BE2C (cell line): ENCODE measurements at regions not wholly inside any gene's neighbourhood (a gene's known extent, or its start where the extent isn't known, plus 50 kb on each side); places are given as distances from the start of the nearest gene placed in this dataset.

Experiments
- DNase-seq: peaks from one replicate; pipeline ENCODE4 v3.0.0-alpha.2; 2020
- H3K27me3 ChIP-seq: fragments of 250-450 bp; sonication (Bioruptor Pico); 2 replicates; pipeline ENCODE4 v1.5.1; 2020; ENCODE audit warnings: mild to moderate bottlenecking
- H3K36me3 ChIP-seq: fragments of 250-450 bp; sonication (Bioruptor Pico); 2 replicates; pipeline ENCODE4 v1.5.1; 2020; ENCODE audit warnings: mild to moderate bottlenecking
- H3K4me1 ChIP-seq: fragments of 250-450 bp; sonication (Bioruptor Pico); 2 replicates; pipeline ENCODE4 v1.5.1; 2020
- H3K4me3 ChIP-seq: 2 replicates; pipeline ENCODE4 v1.5.1; 2011; ENCODE audit warnings: low read depth, low read length
- H3K9me3 ChIP-seq: fragments of 250-450 bp; sonication (Bioruptor Pico); 2 replicates; pipeline ENCODE4 v1.5.1; 2020
- TF ChIP-seq, protein P1 (sequence below): IDR thresholded peaks from 2 replicates; pipeline ENCODE4 v1.5.1; 2012; ENCODE audit warnings: mild to moderate bottlenecking, low read depth, low read length

DNA sequence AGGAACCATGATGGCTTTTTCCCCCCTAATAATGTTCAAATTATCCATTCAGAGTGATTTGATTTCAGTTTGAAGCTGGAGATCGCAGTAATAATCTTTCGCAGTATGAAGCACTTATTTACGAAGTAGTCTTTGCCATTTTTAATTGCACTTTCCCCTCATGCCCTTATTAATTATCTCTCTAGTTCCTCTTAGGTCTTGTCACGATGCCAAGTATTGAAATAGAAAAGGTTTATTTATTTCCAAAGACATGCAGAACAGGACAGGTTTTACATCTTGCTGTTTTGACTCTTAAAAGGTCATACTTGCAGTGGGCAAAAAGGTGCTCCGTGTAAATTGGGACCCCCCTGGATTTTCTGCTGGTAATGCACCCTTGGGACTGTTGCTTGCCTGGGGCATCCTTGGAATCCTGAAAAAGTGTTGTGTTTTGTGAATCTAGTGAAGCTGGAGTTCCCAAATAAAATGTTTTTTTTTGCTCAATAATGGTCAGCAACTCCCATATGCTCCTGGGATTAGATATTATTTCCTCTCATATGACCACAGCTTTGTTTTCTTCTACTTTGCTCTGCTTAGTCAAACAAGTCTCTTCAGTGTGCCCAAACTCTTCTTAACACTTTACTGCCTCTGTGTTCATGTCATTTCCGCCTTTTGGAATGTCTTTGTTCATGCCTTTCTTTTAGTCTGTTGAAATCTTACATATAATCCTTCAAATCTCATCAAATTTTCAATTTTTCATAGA is 278.3 kb downstream of the TMEM38B start:
- TF ChIP-seq, protein P1, sequence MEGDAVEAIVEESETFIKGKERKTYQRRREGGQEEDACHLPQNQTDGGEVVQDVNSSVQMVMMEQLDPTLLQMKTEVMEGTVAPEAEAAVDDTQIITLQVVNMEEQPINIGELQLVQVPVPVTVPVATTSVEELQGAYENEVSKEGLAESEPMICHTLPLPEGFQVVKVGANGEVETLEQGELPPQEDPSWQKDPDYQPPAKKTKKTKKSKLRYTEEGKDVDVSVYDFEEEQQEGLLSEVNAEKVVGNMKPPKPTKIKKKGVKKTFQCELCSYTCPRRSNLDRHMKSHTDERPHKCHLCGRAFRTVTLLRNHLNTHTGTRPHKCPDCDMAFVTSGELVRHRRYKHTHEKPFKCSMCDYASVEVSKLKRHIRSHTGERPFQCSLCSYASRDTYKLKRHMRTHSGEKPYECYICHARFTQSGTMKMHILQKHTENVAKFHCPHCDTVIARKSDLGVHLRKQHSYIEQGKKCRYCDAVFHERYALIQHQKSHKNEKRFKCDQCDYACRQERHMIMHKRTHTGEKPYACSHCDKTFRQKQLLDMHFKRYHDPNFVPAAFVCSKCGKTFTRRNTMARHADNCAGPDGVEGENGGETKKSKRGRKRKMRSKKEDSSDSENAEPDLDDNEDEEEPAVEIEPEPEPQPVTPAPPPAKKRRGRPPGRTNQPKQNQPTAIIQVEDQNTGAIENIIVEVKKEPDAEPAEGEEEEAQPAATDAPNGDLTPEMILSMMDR, result no peak
- Histone ChIP-seq H3K36me3 (no peaks in the 10 kb centered on the region), H3K4me1 (peaks cover 5% of the 10 kb centered on the region), H3K9me3 (no peaks in the 10 kb centered on the region), H3K4me3 (no peak overlapping the region), H3K27me3 (no peaks in the 10 kb centered on the region)
- DNase-seq, result no peak

DNA sequence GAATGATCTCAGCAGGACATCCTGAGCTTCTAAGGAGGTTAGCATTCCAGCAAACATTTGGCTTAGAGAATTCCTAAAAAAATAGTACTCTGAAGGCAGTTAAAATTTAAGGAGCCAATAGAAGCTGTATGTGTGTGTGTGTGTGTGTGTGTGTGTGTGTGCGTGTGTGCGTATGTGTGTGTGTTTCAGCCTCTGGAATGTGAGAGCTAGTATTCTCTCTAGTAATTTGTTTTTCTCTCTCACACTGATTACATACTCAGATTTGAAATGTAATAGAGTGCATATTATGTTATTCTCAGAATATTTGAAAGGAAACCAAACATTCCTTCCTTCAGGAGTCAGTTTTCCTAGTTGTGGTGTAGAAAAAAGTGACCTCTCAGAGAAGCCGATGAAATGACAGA is 279.6 kb downstream of the TMEM38B start:
- DNase-seq, result no peak
- TF ChIP-seq, protein P1, result no peak
- H3K36me3 ChIP-seq, result no peaks in the 10 kb centered on the region
- H3K9me3 ChIP-seq, result no peaks in the 10 kb centered on the region
- peaks cover 9% of the 10 kb centered on the region for H3K4me1 ChIP-seq
- no peak overlapping the region for H3K4me3 ChIP-seq
- no peaks in the 10 kb centered on the region for H3K27me3 ChIP-seq

DNA sequence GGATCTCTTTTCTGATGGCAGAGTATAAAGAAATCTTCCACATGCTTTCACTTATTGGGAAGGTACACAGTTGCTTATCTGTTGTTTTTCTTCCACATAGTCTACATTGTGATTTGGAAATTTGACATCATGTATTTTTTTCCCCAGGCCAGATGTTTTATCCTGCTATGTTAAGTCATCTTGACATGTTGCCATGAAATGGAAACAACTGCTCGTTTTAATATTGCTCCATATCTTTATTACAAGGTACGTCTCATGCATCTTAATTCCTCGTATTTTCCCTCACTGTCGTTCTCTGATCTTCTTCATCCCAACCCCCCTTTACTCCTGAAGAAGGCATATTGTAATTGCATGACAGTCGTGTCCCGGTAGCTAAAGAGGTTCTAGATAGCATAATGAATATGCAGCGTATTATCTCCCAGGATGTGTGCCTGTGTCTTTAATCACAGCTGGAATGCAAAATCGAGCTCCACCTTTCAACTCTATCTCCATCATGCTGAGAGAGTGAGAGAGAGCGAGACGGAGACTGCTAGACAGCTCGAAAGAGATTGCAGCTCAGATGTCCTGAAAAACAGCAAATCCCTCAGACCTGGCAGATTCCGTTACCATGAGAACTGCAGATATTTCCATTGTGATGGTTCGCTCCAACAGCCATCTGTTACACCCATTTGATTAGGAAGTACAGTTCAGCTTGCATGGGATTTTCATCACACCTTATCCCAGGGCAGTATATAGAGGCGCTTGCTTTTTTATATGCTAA is 281.7 kb downstream of the TMEM38B start:
- no peaks in the 10 kb centered on the region for H3K36me3 ChIP-seq
- no peak overlapping the region for H3K4me3 ChIP-seq
- TF ChIP-seq, protein P1, result no peak
- no peak for DNase-seq
- H3K4me1 ChIP-seq, result peaks cover 9% of the 10 kb centered on the region
- H3K9me3 ChIP-seq, result no peaks in the 10 kb centered on the region
- no peaks in the 10 kb centered on the region for H3K27me3 ChIP-seq

DNA sequence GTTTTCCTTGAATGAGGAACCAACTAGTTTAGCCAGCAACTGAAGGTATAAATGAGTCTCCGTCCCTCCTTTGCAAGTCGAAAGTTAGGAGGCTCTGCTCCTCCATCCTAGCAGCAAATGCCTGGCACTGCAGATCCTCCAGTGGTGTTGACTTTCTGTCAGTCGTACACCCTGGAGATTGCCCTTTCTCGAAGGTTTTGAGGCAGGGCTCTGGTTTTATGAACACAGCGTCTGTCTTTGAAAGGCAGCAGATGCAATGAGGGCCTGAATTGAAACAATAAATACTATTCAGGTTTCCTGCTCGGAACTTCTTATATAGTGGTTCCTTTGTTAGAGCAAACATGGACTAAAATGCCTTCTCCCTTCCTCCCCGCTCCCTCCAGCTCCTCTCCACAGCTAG is 284.0 kb downstream of the TMEM38B start:
- TF ChIP-seq, protein P1, result no peak
- Histone ChIP-seq H3K4me1 (peaks cover 9% of the 10 kb centered on the region), H3K4me3 (no peak overlapping the region), H3K9me3 (no peaks in the 10 kb centered on the region), H3K27me3 (no peaks in the 10 kb centered on the region), H3K36me3 (no peaks in the 10 kb centered on the region)
- no peak for DNase-seq

GRCh38 chr9:105978826-105979225 is 284.5 kb downstream of the TMEM38B start:
- no peaks in the 10 kb centered on the region for H3K36me3 ChIP-seq
- no peaks in the 10 kb centered on the region for H3K9me3 ChIP-seq
- no peak overlapping the region for H3K4me3 ChIP-seq
- H3K27me3 ChIP-seq, result no peaks in the 10 kb centered on the region
- peaks cover 9% of the 10 kb centered on the region for H3K4me1 ChIP-seq
- no peak for DNase-seq
- TF ChIP-seq, protein P1, result no peak

GRCh38 chr9:105979290-105979689 is 284.9 kb downstream of the TMEM38B start:
- no peaks in the 10 kb centered on the region for H3K27me3 ChIP-seq
- H3K9me3 ChIP-seq, result no peaks in the 10 kb centered on the region
- H3K4me3 ChIP-seq, result no peak overlapping the region
- DNase-seq, result peak; percentile 43
- H3K4me1 ChIP-seq, result peaks cover 9% of the 10 kb centered on the region
- TF ChIP-seq, protein P1, result no peak
- no peaks in the 10 kb centered on the region for H3K36me3 ChIP-seq
